ENCODE measurements at regions not wholly inside any gene's neighbourhood (a gene's known extent, or its start where the extent isn't known, plus 50 kb on each side); places are given as distances from the start of the nearest gene placed in this dataset.

DNA sequence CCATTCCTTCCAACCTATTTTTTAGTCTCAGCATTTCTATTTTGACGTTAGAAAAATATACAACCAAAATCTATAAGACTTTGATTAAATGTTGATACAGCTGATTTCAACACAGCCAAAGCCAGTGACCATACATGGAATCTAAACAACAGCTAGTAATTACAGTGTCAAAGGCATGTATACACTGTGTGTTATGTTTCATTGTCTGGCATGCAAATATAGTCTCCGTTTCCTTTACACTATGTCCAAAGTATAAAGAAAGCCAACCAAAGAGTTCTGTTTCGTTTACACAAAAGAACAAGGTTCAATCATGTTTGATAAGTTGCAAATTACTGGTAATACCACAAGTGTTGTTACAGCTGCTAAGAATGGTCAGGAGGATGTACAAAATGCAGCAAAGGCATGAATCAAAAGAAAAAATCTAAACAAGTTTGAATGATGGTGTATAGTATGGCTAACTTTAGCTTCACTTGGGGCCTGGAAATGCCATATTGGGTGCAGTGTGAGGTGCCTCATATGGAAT lies 268.3 kb upstream of the FERD3L start:
- Histone ChIP-seq H3K9ac (ENCODE audit: low read depth, low read length) (no peak overlapping the region), H3K9me3 (ENCODE audit: insufficient read depth, low read length, severe bottlenecking) (no peaks in the 10 kb centered on the region), H2AFZ (ENCODE audit: low read depth, low read length) (no peak overlapping the region), H3K4me2 (ENCODE audit: insufficient read depth, low read length) (no peak overlapping the region), H3K27ac (ENCODE audit: low read length) (no peak overlapping the region), H3K36me3 (ENCODE audit: insufficient read depth, low read length) (no peaks in the 10 kb centered on the region), H3K27me3 (ENCODE audit: insufficient read depth, low read length, poor library complexity) (no peaks in the 10 kb centered on the region), H3K4me3 (ENCODE audit: low read depth in 1 of 2, low read length in 2 of 2) (no peak overlapping the region), H4K20me1 (ENCODE audit: insufficient read depth, low read length) (no peaks in the 10 kb centered on the region), H3K4me1 (ENCODE audit: insufficient read depth, low read length) (no peaks in the 10 kb centered on the region), H3K79me2 (ENCODE audit: insufficient read depth, low read length) (no peaks in the 10 kb centered on the region)
- TF ChIP-seq, protein P1, sequence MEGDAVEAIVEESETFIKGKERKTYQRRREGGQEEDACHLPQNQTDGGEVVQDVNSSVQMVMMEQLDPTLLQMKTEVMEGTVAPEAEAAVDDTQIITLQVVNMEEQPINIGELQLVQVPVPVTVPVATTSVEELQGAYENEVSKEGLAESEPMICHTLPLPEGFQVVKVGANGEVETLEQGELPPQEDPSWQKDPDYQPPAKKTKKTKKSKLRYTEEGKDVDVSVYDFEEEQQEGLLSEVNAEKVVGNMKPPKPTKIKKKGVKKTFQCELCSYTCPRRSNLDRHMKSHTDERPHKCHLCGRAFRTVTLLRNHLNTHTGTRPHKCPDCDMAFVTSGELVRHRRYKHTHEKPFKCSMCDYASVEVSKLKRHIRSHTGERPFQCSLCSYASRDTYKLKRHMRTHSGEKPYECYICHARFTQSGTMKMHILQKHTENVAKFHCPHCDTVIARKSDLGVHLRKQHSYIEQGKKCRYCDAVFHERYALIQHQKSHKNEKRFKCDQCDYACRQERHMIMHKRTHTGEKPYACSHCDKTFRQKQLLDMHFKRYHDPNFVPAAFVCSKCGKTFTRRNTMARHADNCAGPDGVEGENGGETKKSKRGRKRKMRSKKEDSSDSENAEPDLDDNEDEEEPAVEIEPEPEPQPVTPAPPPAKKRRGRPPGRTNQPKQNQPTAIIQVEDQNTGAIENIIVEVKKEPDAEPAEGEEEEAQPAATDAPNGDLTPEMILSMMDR (IDR thresholded peaks at IDR 0.05; ENCODE audit: borderline replicate concordance, extremely low read depth, low read length, poor library complexity, severe bottlenecking): no peak
- no peak for TF ChIP-seq EZH2 (IDR thresholded peaks at IDR 0.05; ENCODE audit: borderline replicate concordance, low read depth, low read length, severe bottlenecking)
- DNase-seq (no peak), ATAC-seq (ENCODE audit: insufficient read depth, low read depth) (no peak)

DNA sequence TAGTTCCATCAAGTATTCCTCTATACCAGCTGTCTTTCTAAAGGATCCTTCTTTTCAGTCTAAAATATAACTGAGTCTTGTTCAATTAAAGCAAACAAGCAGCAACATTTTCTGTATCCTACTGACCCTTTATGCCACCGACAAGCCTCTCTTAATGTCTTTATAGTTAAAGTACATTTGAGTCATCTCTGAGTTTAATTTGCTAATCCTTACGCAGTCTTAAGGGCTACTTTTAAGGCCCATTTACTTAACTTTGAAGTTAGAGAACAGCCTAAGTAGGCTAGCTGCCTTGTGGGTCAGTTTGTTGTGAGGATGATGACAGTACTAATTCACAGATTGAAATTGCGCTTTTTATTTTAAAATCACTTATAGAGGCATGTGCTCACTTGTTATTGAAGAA lies 265.5 kb upstream of the FERD3L start:
- DNase-seq: no peak
- Histone ChIP-seq H2AFZ (ENCODE audit: low read depth, low read length) (no peak overlapping the region), H3K9me3 (ENCODE audit: insufficient read depth, low read length, severe bottlenecking) (no peaks in the 10 kb centered on the region), H4K20me1 (ENCODE audit: insufficient read depth, low read length) (no peaks in the 10 kb centered on the region), H3K4me3 (ENCODE audit: low read depth in 1 of 2, low read length in 2 of 2) (no peak overlapping the region), H3K4me1 (ENCODE audit: insufficient read depth, low read length) (peaks cover 5% of the 10 kb centered on the region; the same call in 1 of the 2 replicates), H3K36me3 (ENCODE audit: insufficient read depth, low read length) (no peaks in the 10 kb centered on the region), H3K4me2 (ENCODE audit: insufficient read depth, low read length) (no peak overlapping the region), H3K9ac (ENCODE audit: low read depth, low read length) (no peak overlapping the region), H3K27me3 (ENCODE audit: insufficient read depth, low read length, poor library complexity) (no peaks in the 10 kb centered on the region), H3K27ac (ENCODE audit: low read length) (no peak overlapping the region), H3K79me2 (ENCODE audit: insufficient read depth, low read length) (no peaks in the 10 kb centered on the region)
- TF ChIP-seq EZH2 (IDR thresholded peaks at IDR 0.05; ENCODE audit: borderline replicate concordance, low read depth, low read length, severe bottlenecking): no peak
- TF ChIP-seq, protein P1 (IDR thresholded peaks at IDR 0.05; ENCODE audit: borderline replicate concordance, extremely low read depth, low read length, poor library complexity, severe bottlenecking): no peak
- no peak for ATAC-seq (ENCODE audit: insufficient read depth, low read depth)

DNA sequence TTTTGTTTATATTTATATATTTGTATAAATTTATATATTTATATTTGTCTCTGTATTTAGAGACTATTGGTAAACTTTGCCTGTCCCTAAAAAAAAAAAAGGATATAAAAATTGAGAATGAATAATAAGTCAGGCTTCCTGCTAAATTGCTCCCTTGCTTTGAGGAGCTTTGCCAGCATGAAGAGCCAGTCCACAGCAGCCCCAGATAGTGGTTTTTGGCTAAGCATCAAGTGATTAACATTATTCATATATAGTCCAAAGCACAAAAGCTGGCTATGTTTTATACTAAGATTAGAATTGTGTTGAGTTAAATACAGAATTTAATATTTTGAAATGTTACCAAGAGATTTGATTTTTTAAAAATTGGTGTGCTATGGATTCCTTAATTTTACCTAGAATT lies 264.9 kb upstream of the FERD3L start:
- H3K4me2 ChIP-seq (ENCODE audit: insufficient read depth, low read length): no peak overlapping the region
- DNase-seq: no peak
- no peak overlapping the region for H3K27ac ChIP-seq (ENCODE audit: low read length)

More for the DNA sequence above, 264.9 kb upstream of the FERD3L start:
- Histone ChIP-seq H3K4me3 (ENCODE audit: low read depth in 1 of 2, low read length in 2 of 2) (no peak overlapping the region), H3K36me3 (ENCODE audit: insufficient read depth, low read length) (no peaks in the 10 kb centered on the region), H3K9me3 (ENCODE audit: insufficient read depth, low read length, severe bottlenecking) (no peaks in the 10 kb centered on the region), H3K4me1 (ENCODE audit: insufficient read depth, low read length) (peaks cover 11% of the 10 kb centered on the region), H3K79me2 (ENCODE audit: insufficient read depth, low read length) (no peaks in the 10 kb centered on the region), H3K27me3 (ENCODE audit: insufficient read depth, low read length, poor library complexity) (no peaks in the 10 kb centered on the region), H2AFZ (ENCODE audit: low read depth, low read length) (no peak overlapping the region), H4K20me1 (ENCODE audit: insufficient read depth, low read length) (no peaks in the 10 kb centered on the region), H3K9ac (ENCODE audit: low read depth, low read length) (no peak overlapping the region)
- TF ChIP-seq EZH2 (IDR thresholded peaks at IDR 0.05; ENCODE audit: borderline replicate concordance, low read depth, low read length, severe bottlenecking): no peak
- TF ChIP-seq, protein P1 (IDR thresholded peaks at IDR 0.05; ENCODE audit: borderline replicate concordance, extremely low read depth, low read length, poor library complexity, severe bottlenecking): no peak
- ATAC-seq (ENCODE audit: insufficient read depth, low read depth): no peak
